ENCODE measurements at regions not wholly inside any gene's neighbourhood (a gene's known extent, or its start where the extent isn't known, plus 50 kb on each side); places are given as distances from the start of the nearest gene placed in this dataset.

DNA sequence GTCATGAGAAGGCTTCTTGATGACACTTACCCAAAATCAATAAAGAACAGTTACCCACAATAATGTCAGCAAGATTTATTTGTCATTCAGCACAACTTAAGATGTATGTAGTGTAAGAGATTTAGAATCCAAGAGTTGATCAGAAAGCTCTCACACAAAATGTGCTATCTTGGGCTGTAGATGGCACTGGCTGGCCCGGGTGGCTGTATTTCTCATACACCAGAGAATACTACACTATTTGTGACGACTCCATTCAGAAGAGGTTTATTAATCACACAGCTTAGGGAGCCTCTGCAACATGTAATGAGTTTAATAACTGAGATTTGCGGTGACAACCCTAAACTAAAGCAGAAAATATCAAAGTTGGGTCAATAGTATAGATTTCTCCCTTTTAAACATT, 530.4 kb upstream of the KLHL29 start:
- Histone ChIP-seq H3K27me3 (ENCODE audit: control insufficient read depth in 1 of 2, insufficient read depth in 2 of 2, low read length in 1 of 2) (no peaks in the 10 kb centered on the region), H3K27ac (ENCODE audit: low read depth in 1 of 2, low read length in 2 of 2) (no peak overlapping the region), H3K4me3 (ENCODE audit: low read length in 2 of 2) (no peak overlapping the region), H3K9me3 (ENCODE audit: control insufficient read depth, low read length) (peaks cover 1% of the 10 kb centered on the region), H3K4me1 (ENCODE audit: control insufficient read depth in 1 of 2, insufficient read depth in 2 of 2, low read length in 2 of 2) (no peaks in the 10 kb centered on the region), H3K36me3 (ENCODE audit: control insufficient read depth in 1 of 2, insufficient read depth in 2 of 2, low read length in 1 of 2) (no peaks in the 10 kb centered on the region)
- DNase-seq, result no peak
- no peak for ATAC-seq (ENCODE audit: low FRiP score)
- 69 to 75% methylated on average over 3 of the region's 3 CpGs for WGBS, 2 donors
- intact Hi-C loops (cut with DNase I), result no loop called here

DNA sequence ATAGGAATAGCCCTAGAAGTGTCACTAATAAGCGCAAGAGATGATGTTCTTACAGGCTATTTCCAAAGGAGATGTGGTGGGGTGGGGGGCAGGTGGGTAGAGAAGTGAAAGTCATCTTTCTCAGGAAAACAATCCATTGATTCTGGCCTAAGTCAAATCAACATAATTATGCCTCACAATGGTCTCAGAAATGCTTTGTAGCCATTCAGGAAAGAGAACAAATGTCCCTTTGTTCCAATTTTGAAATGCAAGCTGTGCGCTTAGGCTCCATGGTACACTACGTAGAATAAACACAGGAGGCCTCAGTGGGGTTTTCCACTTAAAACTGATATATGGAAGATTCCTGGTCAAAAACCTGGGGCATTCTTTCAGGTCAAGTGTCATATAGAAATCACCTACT, 529.9 kb upstream of the KLHL29 start:
- Histone ChIP-seq H3K27ac (ENCODE audit: low read depth in 1 of 2, low read length in 2 of 2) (no peak overlapping the region), H3K36me3 (ENCODE audit: control insufficient read depth in 1 of 2, insufficient read depth in 2 of 2, low read length in 1 of 2) (no peaks in the 10 kb centered on the region), H3K27me3 (ENCODE audit: control insufficient read depth in 1 of 2, insufficient read depth in 2 of 2, low read length in 1 of 2) (no peaks in the 10 kb centered on the region), H3K9me3 (ENCODE audit: control insufficient read depth, low read length) (peaks cover 1% of the 10 kb centered on the region), H3K4me1 (ENCODE audit: control insufficient read depth in 1 of 2, insufficient read depth in 2 of 2, low read length in 2 of 2) (no peaks in the 10 kb centered on the region), H3K4me3 (ENCODE audit: low read length in 2 of 2) (no peak overlapping the region)
- no peak for ATAC-seq (ENCODE audit: low FRiP score)
- intact Hi-C loops (cut with DNase I), result no loop called here
- no peak for DNase-seq
- 70 to 89% methylated on average over 3 of the region's 3 CpGs for WGBS, 2 donors

DNA sequence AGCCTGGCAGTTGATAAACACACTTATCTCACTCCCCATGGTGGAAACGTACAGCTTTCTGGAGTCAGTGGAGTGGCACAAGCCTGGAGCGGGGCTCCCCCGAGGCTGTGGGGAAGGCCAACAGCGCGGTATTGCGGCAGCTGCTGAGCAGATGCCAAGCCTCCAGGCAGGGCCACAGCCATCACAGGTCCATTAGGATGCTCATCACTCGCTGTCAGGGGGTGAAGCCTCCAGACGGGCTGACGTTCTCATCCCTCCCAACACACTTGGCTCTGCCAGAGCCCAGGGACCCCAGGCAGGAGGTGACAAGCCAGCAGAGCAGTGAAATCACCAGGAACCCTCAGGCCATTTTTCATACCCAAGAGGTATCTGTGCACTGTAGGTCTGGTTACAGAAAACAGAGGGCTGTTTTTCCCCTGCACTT, 529.2 kb upstream of the KLHL29 start:
- intact Hi-C loops (cut with DNase I), result no loop called here
- no peaks in the 10 kb centered on the region for H3K27me3 ChIP-seq (ENCODE audit: control insufficient read depth in 1 of 2, insufficient read depth in 2 of 2, low read length in 1 of 2)

DNA sequence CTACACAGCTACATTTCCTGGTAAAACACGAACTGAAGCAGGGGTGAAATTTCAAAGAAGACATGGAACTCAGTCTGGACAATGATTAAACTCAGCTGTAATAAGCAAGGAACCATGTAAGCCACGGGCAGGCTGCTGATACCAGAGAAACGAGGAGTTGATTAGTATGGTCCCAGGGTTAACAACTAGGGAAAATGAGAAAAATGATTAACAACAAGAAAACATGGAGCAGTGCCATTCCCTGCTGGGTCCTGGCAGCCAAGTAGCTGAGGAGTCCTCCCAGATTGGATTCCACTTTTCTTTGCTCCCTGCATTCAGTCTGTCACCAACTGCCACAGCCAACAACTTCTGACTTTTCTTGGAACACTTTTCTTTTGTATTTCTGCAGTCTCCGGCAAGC, 517.0 kb upstream of the KLHL29 start:
- peaks cover 2% of the 10 kb centered on the region for H3K9me3 ChIP-seq (ENCODE audit: control insufficient read depth, low read length)
- H3K36me3 ChIP-seq (ENCODE audit: control insufficient read depth in 1 of 2, insufficient read depth in 2 of 2, low read length in 1 of 2), result no peaks in the 10 kb centered on the region
- no peaks in the 10 kb centered on the region for H3K4me1 ChIP-seq (ENCODE audit: control insufficient read depth in 1 of 2, insufficient read depth in 2 of 2, low read length in 2 of 2)
- WGBS, 2 donors, result 39 to 44% methylated on average over 4 of the region's 4 CpGs
- DNase-seq (no peak), ATAC-seq (ENCODE audit: low FRiP score) (no peak)
- H3K4me3 ChIP-seq (ENCODE audit: low read length in 2 of 2), result no peak overlapping the region
- no peak overlapping the region for H3K27ac ChIP-seq (ENCODE audit: low read depth in 1 of 2, low read length in 2 of 2)
- intact Hi-C loops (cut with DNase I), result no loop called here
- no peaks in the 10 kb centered on the region for H3K27me3 ChIP-seq (ENCODE audit: control insufficient read depth in 1 of 2, insufficient read depth in 2 of 2, low read length in 1 of 2)

More for the DNA sequence above, 529.2 kb upstream of the KLHL29 start:
- Histone ChIP-seq H3K9me3 (ENCODE audit: control insufficient read depth, low read length) (peaks cover 1% of the 10 kb centered on the region), H3K27ac (ENCODE audit: low read depth in 1 of 2, low read length in 2 of 2) (no peak overlapping the region), H3K4me3 (ENCODE audit: low read length in 2 of 2) (no peak overlapping the region), H3K36me3 (ENCODE audit: control insufficient read depth in 1 of 2, insufficient read depth in 2 of 2, low read length in 1 of 2) (no peaks in the 10 kb centered on the region), H3K4me1 (ENCODE audit: control insufficient read depth in 1 of 2, insufficient read depth in 2 of 2, low read length in 2 of 2) (no peaks in the 10 kb centered on the region)
- ATAC-seq (ENCODE audit: low FRiP score) (no peak), DNase-seq (no peak)
- 16 to 19% methylated on average over 9 of the region's 9 CpGs for WGBS, 2 donors

DNA sequence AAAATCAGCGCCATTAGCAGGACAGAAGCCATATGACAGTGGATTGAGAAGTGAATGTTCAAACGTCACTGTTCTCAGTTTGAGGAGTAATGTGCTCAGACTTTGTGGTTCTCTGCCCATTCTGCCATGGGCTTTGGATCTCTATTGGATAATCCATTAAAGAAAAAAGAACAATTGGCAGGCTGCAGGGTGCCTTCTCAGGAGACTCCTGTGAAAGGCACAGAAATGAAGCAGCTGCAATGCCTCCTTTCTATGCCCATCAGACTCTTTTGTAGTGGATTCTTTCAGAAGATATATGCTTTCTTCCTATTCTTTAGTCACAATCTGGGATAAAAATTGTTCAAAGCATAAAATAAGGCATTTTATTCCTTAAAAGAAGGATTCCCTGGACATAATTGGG, 506.9 kb upstream of the KLHL29 start:
- 68 to 86% methylated on average over 2 of the region's 2 CpGs for WGBS, 2 donors
- Histone ChIP-seq H3K4me3 (ENCODE audit: low read length in 2 of 2) (no peak overlapping the region), H3K36me3 (ENCODE audit: control insufficient read depth in 1 of 2, insufficient read depth in 2 of 2, low read length in 1 of 2) (no peaks in the 10 kb centered on the region), H3K27me3 (ENCODE audit: control insufficient read depth in 1 of 2, insufficient read depth in 2 of 2, low read length in 1 of 2) (no peaks in the 10 kb centered on the region), H3K4me1 (ENCODE audit: control insufficient read depth in 1 of 2, insufficient read depth in 2 of 2, low read length in 2 of 2) (no peaks in the 10 kb centered on the region), H3K27ac (ENCODE audit: low read depth in 1 of 2, low read length in 2 of 2) (no peak overlapping the region), H3K9me3 (ENCODE audit: control insufficient read depth, low read length) (no peaks in the 10 kb centered on the region)
- no peak for ATAC-seq (ENCODE audit: low FRiP score)
- no peak for DNase-seq
- intact Hi-C loops (cut with DNase I), result no loop called here

DNA sequence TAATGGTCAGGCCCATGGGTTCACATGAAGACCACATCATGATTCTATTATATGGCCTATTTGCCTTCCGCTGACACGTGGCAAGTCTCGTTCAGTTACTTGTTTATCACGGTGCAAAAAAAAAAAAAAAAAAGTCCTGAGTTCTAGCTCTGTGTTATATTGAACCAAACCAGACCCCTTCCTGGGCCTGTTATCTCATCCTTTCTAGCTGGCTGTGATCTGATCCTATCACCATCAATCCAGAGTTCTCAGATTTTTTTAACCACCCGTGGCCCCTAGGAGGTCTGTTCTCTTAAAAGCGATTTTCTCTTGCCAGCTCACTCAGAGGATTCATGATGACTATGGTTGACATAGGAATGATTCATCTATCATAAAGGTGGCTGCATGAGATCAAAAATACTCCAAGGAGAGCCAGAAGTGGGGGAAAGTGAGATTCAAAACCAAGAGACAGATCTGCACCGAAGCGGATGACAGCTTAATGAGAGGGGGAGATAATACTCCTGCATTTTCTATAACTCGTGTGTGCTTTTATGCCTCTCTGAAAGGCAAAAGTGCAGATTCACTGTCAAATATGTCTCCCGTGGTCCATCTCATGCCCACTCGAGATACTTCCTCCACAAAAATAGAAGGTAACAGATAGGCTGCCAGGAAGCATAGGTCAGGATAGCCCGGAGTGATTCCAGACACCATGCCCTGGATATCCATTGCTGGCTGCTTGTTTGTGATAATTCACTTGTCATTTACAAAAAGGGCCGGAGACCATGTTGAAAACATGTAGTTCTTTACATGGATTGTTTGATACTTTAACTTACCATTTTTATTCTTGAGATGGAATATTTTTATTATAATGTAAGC, 505.7 kb upstream of the KLHL29 start:
- Histone ChIP-seq H3K4me1 (ENCODE audit: control insufficient read depth in 1 of 2, insufficient read depth in 2 of 2, low read length in 2 of 2) (no peaks in the 10 kb centered on the region), H3K27me3 (ENCODE audit: control insufficient read depth in 1 of 2, insufficient read depth in 2 of 2, low read length in 1 of 2) (no peaks in the 10 kb centered on the region), H3K27ac (ENCODE audit: low read depth in 1 of 2, low read length in 2 of 2) (no peak overlapping the region), H3K36me3 (ENCODE audit: control insufficient read depth in 1 of 2, insufficient read depth in 2 of 2, low read length in 1 of 2) (no peaks in the 10 kb centered on the region), H3K4me3 (ENCODE audit: low read length in 2 of 2) (no peak overlapping the region), H3K9me3 (ENCODE audit: control insufficient read depth, low read length) (no peaks in the 10 kb centered on the region)
- no peak for ATAC-seq (ENCODE audit: low FRiP score)
- DNase-seq, result no peak
- intact Hi-C loops (cut with DNase I), result no loop called here
- WGBS, 2 donors, result 63 to 80% methylated on average over 13 of the region's 13 CpGs

DNA sequence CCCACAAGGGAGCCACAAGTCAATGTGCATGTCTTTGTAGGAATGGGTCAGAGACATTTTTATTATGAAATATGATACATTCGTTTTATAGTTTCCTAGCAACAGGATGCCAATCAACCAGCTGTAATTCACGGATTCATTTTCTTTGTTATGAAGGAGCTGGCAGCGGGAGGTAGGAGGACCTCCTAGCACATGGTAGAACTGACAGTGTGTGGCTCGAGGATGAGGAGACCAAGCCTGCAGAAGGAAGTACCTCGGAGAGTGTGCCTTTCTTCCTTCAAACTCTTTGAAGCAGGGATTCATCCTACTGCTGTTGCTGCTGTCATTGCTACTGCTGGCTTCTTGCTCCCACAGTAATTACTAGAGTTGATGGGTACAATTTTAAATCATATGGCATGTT, 504.8 kb upstream of the KLHL29 start:
- no peak for ATAC-seq (ENCODE audit: low FRiP score)
- Histone ChIP-seq H3K4me3 (ENCODE audit: low read length in 2 of 2) (no peak overlapping the region), H3K27ac (ENCODE audit: low read depth in 1 of 2, low read length in 2 of 2) (no peak overlapping the region), H3K9me3 (ENCODE audit: control insufficient read depth, low read length) (no peaks in the 10 kb centered on the region), H3K4me1 (ENCODE audit: control insufficient read depth in 1 of 2, insufficient read depth in 2 of 2, low read length in 2 of 2) (no peaks in the 10 kb centered on the region), H3K27me3 (ENCODE audit: control insufficient read depth in 1 of 2, insufficient read depth in 2 of 2, low read length in 1 of 2) (no peaks in the 10 kb centered on the region), H3K36me3 (ENCODE audit: control insufficient read depth in 1 of 2, insufficient read depth in 2 of 2, low read length in 1 of 2) (no peaks in the 10 kb centered on the region)
- DNase-seq, result no peak
- WGBS, 2 donors, result 66 to 67% methylated on average over 5 of the region's 5 CpGs
- intact Hi-C loops (cut with DNase I), result no loop called here

DNA sequence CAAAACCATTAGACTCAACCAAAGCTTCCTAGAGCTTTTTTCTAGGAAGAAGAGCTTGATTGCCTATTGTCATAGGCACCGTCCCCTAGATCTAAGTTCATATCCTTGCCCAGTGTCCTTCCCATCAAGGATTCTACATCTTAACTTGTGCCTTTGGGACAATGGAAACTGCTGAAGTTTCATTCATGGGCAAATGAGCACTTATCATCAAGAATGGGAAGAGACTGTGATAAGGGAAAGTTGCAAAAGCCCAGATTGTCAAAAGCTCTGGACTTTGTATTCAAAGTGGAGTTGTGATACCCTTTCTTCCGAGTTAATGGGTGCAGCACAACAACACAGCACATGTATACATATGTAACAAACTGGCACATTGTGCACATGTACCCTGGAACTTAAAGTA, 503.0 kb upstream of the KLHL29 start:
- intact Hi-C loops (cut with DNase I), result no loop called here
- Histone ChIP-seq H3K27me3 (ENCODE audit: control insufficient read depth in 1 of 2, insufficient read depth in 2 of 2, low read length in 1 of 2) (no peaks in the 10 kb centered on the region), H3K9me3 (ENCODE audit: control insufficient read depth, low read length) (no peaks in the 10 kb centered on the region), H3K4me1 (ENCODE audit: control insufficient read depth in 1 of 2, insufficient read depth in 2 of 2, low read length in 2 of 2) (no peaks in the 10 kb centered on the region), H3K27ac (ENCODE audit: low read depth in 1 of 2, low read length in 2 of 2) (no peak overlapping the region), H3K4me3 (ENCODE audit: low read length in 2 of 2) (no peak overlapping the region), H3K36me3 (ENCODE audit: control insufficient read depth in 1 of 2, insufficient read depth in 2 of 2, low read length in 1 of 2) (no peaks in the 10 kb centered on the region)
- WGBS, 2 donors, result 80 to 83% methylated on average over 2 of the region's 2 CpGs
- ATAC-seq (ENCODE audit: low FRiP score), result no peak
- DNase-seq, result no peak

DNA sequence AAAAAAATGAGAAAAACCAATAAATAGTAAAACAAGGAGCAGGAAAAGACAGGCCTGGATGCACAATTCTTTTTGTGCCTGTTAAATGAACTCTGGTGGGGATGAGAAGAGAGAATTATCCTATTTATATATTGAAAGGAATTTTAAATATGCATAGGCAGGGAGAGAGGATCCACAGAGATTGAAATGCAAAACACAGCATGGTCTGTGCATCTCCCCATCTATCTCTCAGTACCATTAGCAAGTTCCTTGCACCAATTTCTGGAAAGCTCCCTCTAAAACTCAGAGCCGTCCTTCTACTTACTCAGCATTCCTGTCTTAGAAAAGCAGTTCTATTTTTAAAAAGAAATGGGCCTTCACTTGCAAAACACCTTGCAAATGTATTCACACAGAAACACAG, 502.3 kb upstream of the KLHL29 start:
- H3K4me3 ChIP-seq (ENCODE audit: low read length in 2 of 2), result no peak overlapping the region
- DNase-seq (no peak), ATAC-seq (ENCODE audit: low FRiP score) (no peak)
- H3K9me3 ChIP-seq (ENCODE audit: control insufficient read depth, low read length), result no peaks in the 10 kb centered on the region
- H3K36me3 ChIP-seq (ENCODE audit: control insufficient read depth in 1 of 2, insufficient read depth in 2 of 2, low read length in 1 of 2), result no peaks in the 10 kb centered on the region
- H3K27ac ChIP-seq (ENCODE audit: low read depth in 1 of 2, low read length in 2 of 2), result no peak overlapping the region
- intact Hi-C loops (cut with DNase I), result no loop called here
- WGBS, 2 donors, result 0 to 6% methylated on average over 1 of the region's 1 CpG
- peaks cover 0 to 1% of the 10 kb centered on the region in 2 donors for H3K27me3 ChIP-seq (ENCODE audit: control insufficient read depth in 1 of 2, insufficient read depth in 2 of 2, low read length in 1 of 2)
- H3K4me1 ChIP-seq (ENCODE audit: control insufficient read depth in 1 of 2, insufficient read depth in 2 of 2, low read length in 2 of 2), result no peaks in the 10 kb centered on the region

All from aorta (tissue), 5 donors.